Esophagus muscularis mucosa (tissue), 4 donors: ENCODE measurements at regions not wholly inside any gene's neighbourhood (a gene's known extent, or its start where the extent isn't known, plus 50 kb on each side); places are given as distances from the start of the nearest gene placed in this dataset.

Experiments
- EP300 ChIP-seq: sonication (generic); formaldehyde crosslinking; IDR thresholded peaks from one replicate; pipeline ENCODE4 v1.6.1; 2017; ENCODE audit warnings: antibody characterized with exemption
- POLR2A ChIP-seq: fragments of 450-650 bp; IDR thresholded peaks from one replicate; pipeline ENCODE4 v1.6.1; 2017; ENCODE audit warnings: antibody characterized with exemption, moderate library complexity, mild to moderate bottlenecking, low read depth
- POLR2AphosphoS5 ChIP-seq, 2 donors: sonication (generic); formaldehyde crosslinking; IDR thresholded peaks; one replicate each; pipeline ENCODE4 v1.6.1; 2017; ENCODE audit warnings: antibody characterized with exemption in 2 of 2
- TF ChIP-seq, protein P1 (sequence below), 3 experiments: fragments of 200-600 bp in 2 of 3; fragments of 450-650 bp in 1 of 3; sonication (generic) in 2 of 3; IDR thresholded peaks; one replicate each; pipeline ENCODE4 v1.5.1; 2017 to 2019; ENCODE audit warnings: antibody characterized with exemption in 3 of 3, mild to moderate bottlenecking in 2 of 3, moderate library complexity in 1 of 3

DNA sequence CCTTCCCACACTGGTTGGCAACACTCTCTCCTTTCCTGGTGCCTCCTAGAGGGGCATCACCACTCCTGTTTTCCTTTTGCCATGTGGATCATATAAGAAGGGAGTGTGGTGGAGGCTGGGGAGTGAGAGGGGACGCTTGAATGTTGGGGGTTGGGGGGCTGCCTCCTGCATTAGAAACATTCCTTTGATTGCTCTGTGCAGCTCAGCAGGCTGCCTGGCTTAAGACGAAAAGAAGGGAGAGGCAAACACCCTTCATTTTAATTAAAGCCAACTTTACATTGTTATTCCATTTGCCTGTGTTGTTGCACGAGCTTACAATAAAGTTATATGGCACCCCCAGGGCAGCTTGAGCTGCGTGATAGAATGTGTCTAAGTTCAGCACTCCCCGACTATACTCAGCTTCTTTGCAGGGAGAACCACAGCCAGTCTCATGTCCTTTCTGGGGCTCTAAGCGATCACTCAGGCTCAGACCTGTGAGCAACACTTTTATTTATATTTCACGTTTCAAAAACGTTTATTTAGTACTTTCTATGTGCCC is 57.4 kb downstream of the FOXD2 start:
- TF ChIP-seq, protein P1, sequence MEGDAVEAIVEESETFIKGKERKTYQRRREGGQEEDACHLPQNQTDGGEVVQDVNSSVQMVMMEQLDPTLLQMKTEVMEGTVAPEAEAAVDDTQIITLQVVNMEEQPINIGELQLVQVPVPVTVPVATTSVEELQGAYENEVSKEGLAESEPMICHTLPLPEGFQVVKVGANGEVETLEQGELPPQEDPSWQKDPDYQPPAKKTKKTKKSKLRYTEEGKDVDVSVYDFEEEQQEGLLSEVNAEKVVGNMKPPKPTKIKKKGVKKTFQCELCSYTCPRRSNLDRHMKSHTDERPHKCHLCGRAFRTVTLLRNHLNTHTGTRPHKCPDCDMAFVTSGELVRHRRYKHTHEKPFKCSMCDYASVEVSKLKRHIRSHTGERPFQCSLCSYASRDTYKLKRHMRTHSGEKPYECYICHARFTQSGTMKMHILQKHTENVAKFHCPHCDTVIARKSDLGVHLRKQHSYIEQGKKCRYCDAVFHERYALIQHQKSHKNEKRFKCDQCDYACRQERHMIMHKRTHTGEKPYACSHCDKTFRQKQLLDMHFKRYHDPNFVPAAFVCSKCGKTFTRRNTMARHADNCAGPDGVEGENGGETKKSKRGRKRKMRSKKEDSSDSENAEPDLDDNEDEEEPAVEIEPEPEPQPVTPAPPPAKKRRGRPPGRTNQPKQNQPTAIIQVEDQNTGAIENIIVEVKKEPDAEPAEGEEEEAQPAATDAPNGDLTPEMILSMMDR (IDR thresholded peaks at IDR 0.05) = no peak
- TF ChIP-seq POLR2A (no peak), EP300 (no peak), POLR2AphosphoS5 (IDR thresholded peaks at IDR 0.05) (no peak)
